ENCODE measurements at regions not wholly inside any gene's neighbourhood (a gene's known extent, or its start where the extent isn't known, plus 50 kb on each side); places are given as distances from the start of the nearest gene placed in this dataset.
"Not testable (repeated sequence)": the region's sequence is repeated elsewhere in the genome, so short reads cannot be mapped to it uniquely, and the experiment has no call there.

DNA sequence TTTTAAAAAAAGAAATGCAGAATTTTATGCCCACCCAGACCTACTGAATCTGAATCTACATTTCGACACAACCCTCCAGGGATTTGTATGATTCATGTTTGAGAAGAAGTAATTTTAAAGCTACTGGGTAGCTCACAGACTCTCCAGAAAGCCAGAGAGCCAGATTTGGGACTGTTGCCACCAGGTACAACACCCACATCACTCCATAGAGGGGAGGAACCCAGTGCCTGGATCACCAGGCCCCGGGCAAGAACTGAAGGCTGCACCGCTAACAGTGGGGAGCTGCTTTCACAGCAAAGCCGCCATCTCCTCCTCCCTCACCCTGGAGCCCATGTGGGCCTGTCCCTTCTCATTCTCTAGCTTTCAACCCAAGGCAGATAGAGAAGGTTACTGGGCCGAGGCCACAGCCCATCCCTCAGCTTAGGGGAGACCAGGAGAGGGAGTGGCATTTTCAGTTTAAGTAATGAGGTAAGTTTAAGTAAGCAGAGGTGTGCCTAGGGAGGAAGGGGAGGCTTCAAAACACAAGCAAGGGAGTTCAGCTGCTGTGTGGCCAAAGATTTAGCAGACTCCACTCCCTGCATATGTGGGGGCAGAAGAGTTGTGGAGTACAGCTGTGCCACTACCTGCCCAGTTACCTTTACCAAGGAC lies 109.8 kb downstream of the IL12A start:
- no peak for DNase-seq

DNA sequence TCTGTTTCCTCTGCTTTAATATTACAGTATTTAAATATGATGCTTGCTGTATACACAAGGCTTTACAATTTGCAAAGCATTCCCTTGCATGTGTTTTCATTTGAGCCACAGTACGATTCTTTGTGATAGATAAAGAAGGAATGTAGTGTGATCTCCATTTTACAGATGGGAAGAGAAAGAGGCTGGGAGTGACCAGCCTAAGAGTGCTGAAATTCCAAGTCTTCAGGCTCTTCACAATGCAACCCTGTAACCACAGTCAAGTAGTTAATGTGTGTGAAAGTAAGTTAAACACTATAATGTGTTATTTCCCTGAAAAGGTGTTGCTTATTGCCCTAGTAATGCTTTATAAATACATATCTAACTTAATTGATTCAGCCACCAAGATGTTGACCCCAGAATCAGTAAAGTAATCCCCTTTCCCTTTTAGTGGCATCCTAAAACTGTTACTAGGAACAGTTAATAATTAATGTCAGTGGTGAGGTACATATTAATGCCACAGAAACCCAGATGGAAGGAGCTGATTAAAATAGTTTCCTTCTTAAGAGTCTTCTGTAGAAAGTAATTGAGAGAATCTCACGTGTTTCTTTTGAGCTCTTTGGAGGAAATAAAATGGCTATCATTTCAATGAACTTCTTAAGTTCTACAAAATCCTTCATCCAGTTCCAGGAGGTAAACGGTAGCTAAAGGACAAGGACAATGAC lies 110.4 kb downstream of the IL12A start:
- no peak for DNase-seq

DNA sequence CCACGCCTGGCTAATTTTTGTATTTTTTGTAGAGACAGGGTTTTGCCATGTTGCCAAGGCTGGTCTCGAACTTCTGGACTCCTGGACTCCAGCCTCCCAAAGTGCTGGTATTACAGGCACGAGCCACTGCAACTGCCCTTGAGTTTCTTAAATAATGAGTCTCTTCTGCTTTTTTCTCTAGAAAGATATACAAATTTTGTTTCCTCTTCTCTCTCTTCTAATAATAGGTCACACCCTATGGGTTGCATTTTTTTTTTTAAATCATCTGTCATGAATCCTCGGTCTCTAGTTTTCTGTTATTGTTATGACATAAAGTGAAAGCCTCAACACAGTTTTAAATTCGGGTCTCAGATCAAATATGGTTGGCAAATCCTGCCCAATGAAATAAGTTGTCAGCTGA lies 111.2 kb downstream of the IL12A start:
- no peak for DNase-seq

DNA sequence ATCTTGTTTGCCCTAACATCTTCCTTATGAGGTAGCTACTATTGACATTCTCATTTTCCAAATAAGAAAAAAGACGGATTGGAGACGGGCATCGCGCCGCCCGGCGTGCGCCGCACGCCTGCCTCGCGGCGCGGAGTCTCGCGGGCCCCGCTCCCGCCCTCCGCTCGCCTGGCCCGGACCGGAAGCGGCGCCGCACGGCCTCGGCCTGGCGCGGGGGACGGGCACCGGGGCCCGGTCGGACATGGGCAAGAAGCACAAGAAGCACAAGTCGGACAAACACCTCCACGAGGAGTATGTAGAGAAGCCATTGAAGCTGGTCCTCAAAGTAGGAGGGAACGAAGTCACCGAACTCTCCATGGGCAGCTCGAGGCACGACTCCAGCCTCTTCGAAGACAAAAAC lies 112.0 kb downstream of the IL12A start:
- DNase-seq, result no peak

DNA sequence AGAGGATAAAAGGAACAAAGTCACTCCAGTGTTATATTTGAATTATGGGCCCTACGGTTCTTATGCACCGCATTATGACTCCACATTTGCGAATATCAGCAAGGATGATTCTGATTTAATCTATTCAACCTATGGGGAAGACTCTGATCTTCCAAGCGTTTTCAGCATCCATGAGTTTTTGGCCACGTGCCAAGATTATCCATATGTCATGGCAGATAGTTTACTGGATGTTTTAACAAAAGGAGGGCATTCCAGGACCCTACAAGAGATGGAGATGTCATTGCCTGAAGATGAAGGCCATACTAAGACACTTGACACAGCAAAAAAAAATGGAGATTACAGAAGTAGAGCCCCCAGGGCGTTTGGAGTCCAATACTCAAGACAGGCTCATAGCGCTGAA lies 113.4 kb downstream of the IL12A start:
- not testable (repeated sequence) for DNase-seq

DNA sequence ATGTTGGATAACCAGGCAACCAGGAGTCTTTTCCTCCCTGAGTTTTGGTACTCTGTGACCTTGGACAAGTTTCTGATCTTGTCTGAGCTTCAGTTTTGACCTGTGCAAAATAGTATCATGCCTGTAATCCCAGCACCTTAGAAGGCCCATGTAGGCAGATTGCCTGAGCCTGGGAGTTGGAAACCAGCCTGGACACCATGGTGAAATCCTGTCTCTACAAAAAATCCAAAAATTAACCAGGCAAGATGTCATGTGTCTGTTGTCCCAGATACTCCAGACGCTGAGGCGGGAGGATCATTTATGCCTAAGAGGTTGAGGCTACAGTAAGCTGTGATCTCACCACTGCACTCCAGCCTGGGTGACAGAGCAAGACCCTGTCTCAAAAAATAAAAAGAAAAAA lies 114.8 kb downstream of the IL12A start:
- no peak for DNase-seq

DNA sequence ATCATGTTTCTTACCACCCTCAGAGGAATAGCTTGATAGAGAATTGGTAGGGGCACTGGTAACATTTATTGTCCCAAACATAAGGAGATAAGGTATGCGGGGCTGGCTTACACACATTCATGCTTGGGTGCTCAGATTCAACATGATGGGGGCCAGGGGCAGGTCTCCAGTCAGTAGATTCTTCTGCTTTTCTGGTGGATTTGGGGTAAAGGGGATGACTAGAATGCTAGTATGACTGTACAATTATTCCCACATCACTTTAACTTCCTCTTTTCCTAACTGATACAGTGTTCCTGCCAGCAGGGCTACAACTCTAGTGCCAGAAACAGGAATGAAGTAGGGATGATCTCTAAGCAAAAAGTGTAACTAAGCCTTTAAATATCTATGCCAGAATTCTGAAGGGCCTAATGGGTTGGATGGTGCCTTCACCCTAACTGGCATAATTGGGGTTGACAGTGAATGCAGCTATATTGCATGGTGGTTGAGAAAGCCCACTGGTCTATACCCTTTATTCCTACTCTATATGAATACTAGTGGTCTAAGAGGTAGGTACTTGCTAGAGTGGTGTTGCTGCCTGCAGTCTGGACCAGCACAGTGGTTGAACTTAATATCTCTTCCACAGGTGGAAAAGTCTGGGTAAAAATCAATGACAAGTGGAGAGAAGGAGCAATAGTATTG lies 117.4 kb downstream of the IL12A start:
- DNase-seq, result no peak

DNA sequence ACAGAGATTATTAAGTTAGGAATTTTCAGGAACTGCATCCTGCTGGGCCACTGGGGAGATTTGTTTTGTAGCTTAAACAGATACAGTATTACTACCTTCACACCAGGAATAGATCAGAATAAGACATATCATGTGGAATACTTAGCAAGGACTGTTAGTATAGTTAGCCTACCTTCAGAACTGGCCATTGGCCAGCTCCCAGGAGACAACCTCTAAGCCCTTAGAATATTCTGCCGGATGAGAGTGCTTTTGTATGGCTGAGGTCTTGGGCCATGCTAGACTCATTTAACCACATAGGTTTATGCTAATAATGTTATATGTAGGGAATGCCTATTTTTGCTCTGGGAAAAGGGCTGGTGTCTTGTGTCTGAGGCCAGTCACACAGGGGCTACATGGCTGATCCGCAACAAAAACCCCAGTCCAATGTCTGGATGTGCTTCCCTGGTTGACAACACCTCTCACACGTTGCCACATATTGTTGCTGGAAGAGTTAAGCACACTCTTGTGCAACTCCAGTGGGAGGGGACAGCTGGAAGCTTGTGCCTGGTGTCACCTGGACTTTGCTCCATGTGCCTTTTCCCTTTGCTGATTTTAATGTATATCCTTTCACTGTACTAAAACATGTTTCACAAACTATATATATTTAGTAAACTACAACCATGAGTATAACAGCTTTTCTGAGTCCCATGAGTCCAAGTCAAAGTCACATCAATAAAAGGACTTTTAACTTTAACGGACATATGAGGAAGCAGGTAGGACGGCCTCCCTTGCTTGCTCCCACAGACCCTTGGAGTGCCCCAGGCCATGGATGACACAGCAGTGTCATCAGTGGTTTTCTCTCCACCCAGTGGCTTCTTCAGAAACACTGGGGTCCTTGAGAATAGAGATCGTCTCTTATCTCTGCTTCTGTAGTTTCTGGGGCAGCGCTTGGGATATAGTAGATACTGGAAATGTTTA lies 118.0 kb upstream of the C3orf80 start:
- DNase-seq, result no peak

DNA sequence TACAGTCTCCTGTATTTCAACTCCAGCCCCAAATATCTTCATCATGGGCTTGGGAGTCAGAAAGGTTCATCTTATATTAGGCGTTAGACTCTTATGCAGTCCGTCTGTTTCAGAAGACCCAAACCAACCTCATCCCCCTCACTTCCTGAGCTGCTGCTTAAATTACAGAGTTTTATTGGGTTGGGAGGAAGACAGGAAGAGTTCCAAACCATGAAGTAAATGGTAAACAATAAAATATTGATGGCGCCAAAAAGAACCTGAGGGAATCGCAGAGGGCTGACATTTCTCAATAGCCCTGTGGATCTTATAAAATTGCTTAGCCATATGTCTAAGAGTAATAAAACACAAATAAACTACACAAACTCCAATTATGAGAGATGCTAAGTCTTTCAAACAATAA lies 116.9 kb upstream of the C3orf80 start:
- DNase-seq, result no peak

DNA sequence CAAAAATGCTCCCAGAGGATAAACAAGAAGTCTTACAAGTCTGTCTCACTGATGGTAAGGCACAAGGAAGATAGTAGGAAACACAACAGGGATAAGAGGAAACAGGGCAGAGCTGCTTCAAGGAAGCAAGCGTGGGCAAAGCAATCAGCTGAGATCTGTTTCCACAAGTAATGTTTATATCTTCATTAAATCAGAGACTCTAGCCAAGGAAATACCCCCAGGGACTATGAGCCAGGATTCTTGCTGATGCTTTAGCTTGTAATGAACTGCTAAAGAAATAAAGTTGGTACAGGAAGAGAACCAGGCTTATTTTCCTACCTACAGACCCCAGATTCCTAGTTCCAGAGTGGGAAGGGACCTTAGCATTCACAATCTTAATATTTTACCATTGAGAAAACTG lies 112.7 kb upstream of the C3orf80 start:
- DNase-seq, result no peak

DNA sequence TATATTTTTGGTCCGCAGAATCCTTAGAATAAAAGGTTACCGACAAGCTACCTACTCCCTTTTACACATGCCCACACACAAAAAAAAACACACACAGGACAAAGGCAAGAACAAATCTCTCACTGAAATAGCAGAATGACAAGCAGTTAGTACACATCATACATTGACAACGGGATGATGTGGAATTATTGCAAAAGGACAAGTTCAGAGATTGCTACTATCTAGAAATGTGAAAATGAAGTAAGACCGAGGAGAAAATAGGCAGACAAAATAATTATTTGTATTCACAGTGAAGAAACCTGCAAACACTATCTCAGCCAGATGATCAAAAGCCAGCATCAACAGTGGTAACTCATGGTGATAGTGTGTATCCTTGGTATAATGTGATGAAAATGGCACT lies 112.2 kb upstream of the C3orf80 start:
- no peak for DNase-seq

DNA sequence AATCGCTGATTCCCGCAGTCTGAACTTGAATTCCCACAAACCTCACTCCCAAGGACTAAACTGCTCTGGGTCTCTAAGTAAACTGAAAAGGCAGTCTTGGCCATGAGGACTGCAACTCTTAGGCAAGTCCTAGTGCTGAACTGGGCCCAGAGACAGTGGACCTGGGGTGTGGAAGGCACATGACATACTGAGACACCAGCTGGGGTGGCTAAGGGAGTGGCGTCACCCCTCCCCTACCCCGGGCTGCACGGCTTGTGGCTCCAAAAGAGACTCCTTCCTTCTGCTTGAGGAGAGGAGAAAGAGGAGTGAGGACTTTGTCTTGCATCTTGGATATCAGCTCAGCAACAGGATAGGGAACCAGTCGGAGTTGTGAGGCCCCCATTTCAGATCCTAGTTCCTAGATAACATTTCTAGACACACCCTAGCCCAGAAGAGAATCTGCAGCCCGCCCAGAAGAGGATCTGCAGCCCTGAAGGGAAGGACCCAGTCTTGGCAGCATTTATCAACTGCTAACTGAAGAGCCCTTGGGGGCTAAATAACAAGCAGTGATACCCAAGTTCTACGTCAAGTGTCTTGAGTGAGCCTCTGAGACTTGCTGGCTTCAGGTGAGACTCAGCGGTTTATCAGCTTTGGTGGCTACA lies 110.7 kb upstream of the C3orf80 start:
- DNase-seq, result no peak

DNA sequence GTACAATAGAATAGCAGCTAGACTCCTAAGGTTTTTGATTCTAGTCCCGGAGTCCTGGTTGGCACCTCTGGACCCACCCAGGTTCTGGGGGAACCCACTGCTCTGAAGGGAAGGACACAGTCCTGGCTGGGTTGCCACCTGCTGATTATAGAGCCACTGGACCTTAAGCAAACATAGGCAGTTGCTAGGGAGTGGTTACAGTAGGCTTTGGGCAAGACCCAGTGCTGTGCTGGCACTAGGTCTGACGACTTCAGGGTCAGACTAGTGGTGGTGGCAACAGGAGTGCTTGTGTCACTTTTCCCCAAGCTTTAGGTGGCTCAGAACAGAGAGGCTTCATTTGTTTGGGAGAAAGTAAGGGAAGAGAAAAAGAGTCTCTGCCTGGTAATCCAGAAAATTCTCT lies 109.8 kb upstream of the C3orf80 start:
- DNase-seq, result no peak

DNA sequence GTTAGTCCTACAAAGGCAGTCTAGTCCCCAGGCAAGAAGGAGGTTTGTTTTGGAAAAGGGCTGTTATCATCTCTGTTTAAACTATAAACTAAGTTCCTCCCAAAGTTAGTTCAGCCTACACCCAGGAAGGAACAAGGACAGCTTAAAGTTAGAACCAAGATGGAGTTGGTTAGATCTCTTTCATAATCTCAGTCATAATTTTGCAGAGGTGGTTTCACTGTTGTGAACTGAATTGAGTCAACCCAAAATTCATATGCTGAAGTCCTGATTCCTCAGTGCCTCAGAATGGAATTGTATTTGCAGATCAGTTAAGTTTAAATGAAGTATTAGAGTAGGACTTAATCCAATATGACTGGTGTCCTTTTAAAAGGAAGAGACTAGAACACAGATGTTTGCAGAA lies 101.0 kb upstream of the C3orf80 start:
- DNase-seq, result no peak

DNA sequence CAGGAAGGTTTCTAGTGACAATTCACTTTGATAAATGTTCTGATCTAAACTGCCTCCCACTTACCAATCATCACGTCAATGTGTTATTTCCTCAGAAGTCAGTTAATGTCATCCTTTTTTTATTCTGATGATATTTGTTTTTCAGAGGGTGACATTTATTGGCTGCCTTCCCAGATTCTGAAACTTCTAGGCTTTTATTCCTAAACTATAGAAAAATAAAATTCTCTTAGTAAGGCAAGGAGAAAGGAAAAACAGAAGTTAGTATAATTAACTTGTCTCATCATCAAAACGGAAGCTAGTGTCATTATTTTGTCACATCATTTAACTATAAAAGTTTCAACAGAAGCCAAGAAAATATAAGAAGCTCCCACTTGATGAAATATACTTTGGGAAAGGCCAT lies 100.0 kb upstream of the C3orf80 start:
- DNase-seq, result no peak

DNA sequence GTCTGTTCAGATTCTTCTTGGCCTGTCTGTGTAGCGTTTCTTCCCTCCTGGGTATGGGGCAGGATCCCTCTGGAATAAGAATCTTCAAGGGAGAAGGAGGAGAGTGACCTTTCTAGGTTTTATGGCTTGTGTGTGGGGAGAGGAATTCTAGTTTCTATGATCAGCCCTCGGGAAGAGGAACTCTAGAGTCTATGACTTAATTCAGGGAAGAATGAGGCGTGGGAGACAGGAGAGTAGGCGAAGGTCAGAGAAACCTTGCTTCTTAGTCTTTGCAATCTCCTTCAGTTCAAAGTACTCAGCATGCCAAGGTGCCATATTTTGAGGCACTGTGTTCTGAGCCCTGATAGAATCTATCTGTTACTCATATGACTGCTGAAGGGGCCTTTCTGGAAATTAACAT lies 99.2 kb upstream of the C3orf80 start:
- no peak for DNase-seq

DNA sequence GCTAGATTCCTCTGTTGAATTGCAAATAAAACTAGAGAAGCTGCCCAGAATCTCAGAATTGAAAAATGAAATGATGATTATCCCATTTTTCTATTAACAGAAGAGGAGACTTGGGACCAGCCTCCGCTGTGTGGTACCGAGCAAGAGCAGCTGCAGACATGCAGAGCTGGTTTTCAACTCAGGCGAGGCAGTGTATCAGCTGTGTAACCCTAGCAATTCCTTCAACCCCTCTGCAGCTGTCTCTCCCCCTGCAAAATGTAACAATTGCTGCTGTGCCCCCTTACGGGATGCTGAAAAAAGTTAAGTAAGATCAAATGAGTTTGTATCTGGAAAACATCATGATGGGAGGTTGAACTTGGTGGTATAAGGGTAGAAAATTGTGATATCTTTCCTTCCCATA lies 98.5 kb upstream of the C3orf80 start:
- no peak for DNase-seq

DNA sequence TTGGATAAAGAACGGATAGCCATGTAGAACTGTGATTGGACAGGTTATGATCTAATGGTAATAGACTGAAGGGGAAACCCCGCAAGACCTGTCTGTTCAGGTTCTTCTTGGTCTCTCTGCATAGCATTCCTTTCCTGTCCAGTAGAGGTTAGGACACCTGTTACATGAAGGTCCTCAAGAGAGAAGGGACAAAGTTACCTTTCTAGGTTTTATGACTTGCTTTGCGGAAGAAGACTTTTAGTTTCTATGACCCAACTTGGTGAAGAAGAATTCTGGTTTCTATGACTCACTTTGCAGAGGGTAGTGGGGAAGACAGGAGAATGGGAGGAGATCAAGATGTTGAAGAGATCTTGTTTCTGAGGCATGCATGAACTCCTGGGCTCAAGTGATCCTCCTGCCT lies 97.9 kb upstream of the C3orf80 start:
- DNase-seq, result no peak

DNA sequence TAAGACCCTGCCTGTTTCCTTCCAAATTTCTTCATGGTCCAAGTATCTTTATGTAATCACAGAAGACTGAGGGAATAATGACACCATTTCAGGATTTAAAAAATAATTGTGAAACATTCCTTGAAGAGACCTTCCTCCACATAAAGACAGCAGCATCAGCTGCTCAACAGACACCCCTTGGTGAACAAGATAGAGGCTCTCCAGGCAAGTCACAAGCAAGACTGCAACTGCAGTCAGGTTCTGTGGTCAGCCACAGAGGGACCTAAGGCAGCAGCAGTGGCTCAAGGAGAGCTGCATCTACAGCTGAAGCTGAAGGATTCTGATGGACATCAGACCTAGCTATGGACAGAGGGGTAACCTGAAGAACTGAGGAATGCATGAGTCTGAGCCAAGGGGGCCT lies 97.2 kb upstream of the C3orf80 start:
- no peak for DNase-seq

DNA sequence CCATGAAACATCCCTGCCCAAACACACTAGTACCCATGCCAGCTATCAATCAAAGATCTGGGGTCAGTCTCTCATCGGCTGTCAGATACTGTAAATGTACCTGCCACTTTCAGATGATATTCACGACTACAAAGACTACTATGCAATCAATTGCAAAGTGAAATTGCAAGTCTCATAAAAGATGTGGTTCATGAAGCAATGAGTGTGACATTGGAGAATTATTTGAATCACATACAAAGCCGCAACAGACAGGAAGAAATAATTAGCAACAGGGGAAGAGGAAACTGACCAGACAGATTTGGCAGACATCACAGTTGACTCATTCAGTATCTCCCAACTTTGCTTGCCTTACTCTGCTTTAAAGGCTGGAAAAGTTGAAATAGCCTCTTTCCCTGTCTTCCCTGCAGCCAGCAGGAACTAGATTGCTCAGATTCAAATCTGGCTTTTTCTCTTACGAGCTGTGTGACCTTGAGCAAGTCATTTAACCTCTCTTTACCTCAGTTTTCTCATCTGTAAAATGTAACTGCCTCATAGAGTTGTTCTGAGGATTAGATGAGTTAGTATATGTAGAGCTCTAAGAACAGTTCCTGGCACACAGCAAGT lies 95.7 kb upstream of the C3orf80 start:
- DNase-seq, result no peak

DNA sequence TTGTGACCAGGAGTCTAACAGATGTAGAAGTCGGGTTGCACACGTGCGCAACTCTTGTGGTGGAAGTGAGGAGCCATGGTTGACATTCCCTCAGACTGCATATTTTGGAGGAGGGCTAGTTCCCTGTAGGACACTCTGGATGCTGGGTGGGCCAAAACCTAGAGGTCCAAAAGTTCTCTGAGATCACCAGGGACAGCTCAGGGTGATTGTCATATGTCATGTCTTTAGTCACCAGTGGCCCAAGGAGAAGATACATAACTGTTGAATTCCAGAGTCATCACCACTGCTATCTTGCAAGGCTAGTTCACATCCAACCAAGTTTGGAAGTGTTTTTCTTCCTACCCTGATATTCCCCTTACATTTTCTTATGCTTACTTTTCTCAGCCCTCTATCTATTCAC lies 95.2 kb upstream of the C3orf80 start:
- DNase-seq, result no peak

DNA sequence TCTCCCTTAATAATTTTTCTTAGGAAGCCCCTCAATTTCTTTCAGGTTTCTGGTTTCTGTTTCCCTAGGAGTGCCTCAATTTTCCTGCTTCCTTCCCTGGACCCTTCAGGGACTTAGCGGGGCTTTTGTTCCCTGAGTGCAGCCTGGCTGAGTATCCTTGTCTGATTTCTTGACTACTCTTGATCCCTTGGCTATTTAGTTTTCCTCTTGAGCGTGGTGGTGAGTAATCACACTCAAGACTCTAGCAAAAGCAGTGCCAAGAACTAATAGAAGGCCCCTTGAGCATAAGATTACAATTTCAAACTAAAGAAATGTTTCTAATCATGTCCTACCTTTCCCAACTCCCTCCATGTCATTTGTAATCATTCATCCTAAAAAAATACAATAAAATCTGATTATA lies 94.3 kb upstream of the C3orf80 start:
- DNase-seq, result no peak
